ENCODE measurements at regions not wholly inside any gene's neighbourhood (a gene's known extent, or its start where the extent isn't known, plus 50 kb on each side); places are given as distances from the start of the nearest gene placed in this dataset.

GRCh38 chr12:30422844-30423243, 272.8 kb downstream of the IPO8 start:
- Histone ChIP-seq H3K27ac (ENCODE audit: low read depth, low read length) (no peak overlapping the region), H3K4me2 (ENCODE audit: low read length) (no peak overlapping the region), H3K36me3 (ENCODE audit: insufficient read depth, low read length) (no peaks in the 10 kb centered on the region), H3K79me2 (ENCODE audit: insufficient read depth, low read length) (no peaks in the 10 kb centered on the region), H3K27me3 (ENCODE audit: insufficient read depth, low read length) (no peaks in the 10 kb centered on the region), H3K9me3 (ENCODE audit: insufficient read depth, low read depth, low read length) (peaks cover 3% of the 10 kb centered on the region), H2AFZ (ENCODE audit: low read depth, low read length) (no peak overlapping the region), H3K4me1 (ENCODE audit: insufficient read depth, low read length) (peaks cover 14% of the 10 kb centered on the region), H3K4me3 (ENCODE audit: insufficient read depth, low read depth, low read length) (no peak overlapping the region), H3K9ac (ENCODE audit: low read length) (no peak overlapping the region), H4K20me1 (ENCODE audit: insufficient read depth, low read length) (no peaks in the 10 kb centered on the region)
- no peak for DNase-seq (ENCODE audit: low read depth)
- Mint-ChIP-seq H3K4me3 (ENCODE audit: unreplicated experiment) (no peak overlapping the region), H3K9me3 (ENCODE audit: unreplicated experiment) (peaks cover 5% of the 10 kb centered on the region), H3K36me3 (ENCODE audit: low read depth, unreplicated experiment) (no peaks in the 10 kb centered on the region), H3K27me3 (ENCODE audit: low read depth, unreplicated experiment) (no peaks in the 10 kb centered on the region), H3K4me1 (ENCODE audit: low read depth, unreplicated experiment) (peaks cover 20% of the 10 kb centered on the region), H3K27ac (ENCODE audit: unreplicated experiment) (no peak overlapping the region)
- no peak for FAIRE-seq
- TF ChIP-seq EZH2 (IDR thresholded peaks at IDR 0.05; ENCODE audit: insufficient read depth, low read length) (no peak), CTCF (IDR thresholded peaks at IDR 0.05; ENCODE audit: insufficient read depth, low read depth, low read length) (no peak)

GRCh38 chr12:30420561-30420960, 275.1 kb downstream of the IPO8 start:
- TF ChIP-seq EZH2 (IDR thresholded peaks at IDR 0.05; ENCODE audit: insufficient read depth, low read length) (no peak), CTCF (IDR thresholded peaks at IDR 0.05; ENCODE audit: insufficient read depth, low read depth, low read length) (no peak)
- peaks cover 27% of the 10 kb centered on the region for H3K4me1 Mint-ChIP-seq (ENCODE audit: low read depth, unreplicated experiment)
- Histone ChIP-seq H3K4me2 (ENCODE audit: low read length) (peak overlapping the region; percentile 74), H3K79me2 (ENCODE audit: insufficient read depth, low read length) (no peaks in the 10 kb centered on the region), H3K9me3 (ENCODE audit: insufficient read depth, low read depth, low read length) (peaks cover 3% of the 10 kb centered on the region), H3K27ac (ENCODE audit: low read depth, low read length) (peak overlapping the region; percentile 2), H4K20me1 (ENCODE audit: insufficient read depth, low read length) (no peaks in the 10 kb centered on the region), H2AFZ (ENCODE audit: low read depth, low read length) (no peak overlapping the region), H3K9ac (ENCODE audit: low read length) (no peak overlapping the region), H3K36me3 (ENCODE audit: insufficient read depth, low read length) (no peaks in the 10 kb centered on the region), H3K4me1 (ENCODE audit: insufficient read depth, low read length) (peaks cover 25% of the 10 kb centered on the region), H3K4me3 (ENCODE audit: insufficient read depth, low read depth, low read length) (no peak overlapping the region), H3K27me3 (ENCODE audit: insufficient read depth, low read length) (no peaks in the 10 kb centered on the region)
- H3K9me3 Mint-ChIP-seq (ENCODE audit: unreplicated experiment), result peaks cover 5% of the 10 kb centered on the region
- no peaks in the 10 kb centered on the region for H3K27me3 Mint-ChIP-seq (ENCODE audit: low read depth, unreplicated experiment)
- no peak overlapping the region for H3K27ac Mint-ChIP-seq (ENCODE audit: unreplicated experiment)
- H3K36me3 Mint-ChIP-seq (ENCODE audit: low read depth, unreplicated experiment), result no peaks in the 10 kb centered on the region
- FAIRE-seq (no peak), DNase-seq (ENCODE audit: low read depth) (peak; percentile 66)
- H3K4me3 Mint-ChIP-seq (ENCODE audit: unreplicated experiment), result no peak overlapping the region

GRCh38 chr12:30417697-30418231, 277.9 kb downstream of the IPO8 start:
- peak overlapping the region; percentile 79 for H3K4me2 ChIP-seq (ENCODE audit: low read length)
- no peaks in the 10 kb centered on the region for H3K27me3 ChIP-seq (ENCODE audit: insufficient read depth, low read length)
- H3K9ac ChIP-seq (ENCODE audit: low read length), result peak overlapping the region; percentile 53
- TF ChIP-seq EZH2 (IDR thresholded peaks at IDR 0.05; ENCODE audit: insufficient read depth, low read length) (no peak), CTCF (IDR thresholded peaks at IDR 0.05; ENCODE audit: insufficient read depth, low read depth, low read length) (no peak)
- Mint-ChIP-seq H3K4me3 (ENCODE audit: unreplicated experiment) (no peak overlapping the region), H3K36me3 (ENCODE audit: low read depth, unreplicated experiment) (no peaks in the 10 kb centered on the region), H3K9me3 (ENCODE audit: unreplicated experiment) (no peaks in the 10 kb centered on the region), H3K27me3 (ENCODE audit: low read depth, unreplicated experiment) (no peaks in the 10 kb centered on the region), H3K27ac (ENCODE audit: unreplicated experiment) (peak overlapping the region; percentile 94), H3K4me1 (ENCODE audit: low read depth, unreplicated experiment) (peaks cover 27% of the 10 kb centered on the region)
- H3K36me3 ChIP-seq (ENCODE audit: insufficient read depth, low read length), result no peaks in the 10 kb centered on the region
- H3K79me2 ChIP-seq (ENCODE audit: insufficient read depth, low read length), result no peaks in the 10 kb centered on the region
- DNase-seq (ENCODE audit: low read depth) (peak; percentile 98), FAIRE-seq (peak; percentile 88)
- H3K4me3 ChIP-seq (ENCODE audit: insufficient read depth, low read depth, low read length), result no peak overlapping the region
- peaks cover 25% of the 10 kb centered on the region for H3K4me1 ChIP-seq (ENCODE audit: insufficient read depth, low read length)
- peak overlapping the region; percentile 83 for H3K27ac ChIP-seq (ENCODE audit: low read depth, low read length)
- no peaks in the 10 kb centered on the region for H4K20me1 ChIP-seq (ENCODE audit: insufficient read depth, low read length)
- H3K9me3 ChIP-seq (ENCODE audit: insufficient read depth, low read depth, low read length), result no peaks in the 10 kb centered on the region
- peak overlapping the region; percentile 28 for H2AFZ ChIP-seq (ENCODE audit: low read depth, low read length)
